Left lung (tissue), 4 donors: ENCODE measurements at regions not wholly inside any gene's neighbourhood (a gene's known extent, or its start where the extent isn't known, plus 50 kb on each side); places are given as distances from the start of the nearest gene placed in this dataset.

Experiments
- ATAC-seq: fragments of 200-7000 bp; cut with Tn5 transposase; one replicate; pipeline ENCODE4 v1.9.1; 2020; ENCODE audit warnings: moderate library complexity
- DNase-seq, 4 donors: peaks; one replicate each; pipeline ENCODE4 v3.0.0-alpha.2; 2013 to 2020
- H3K27ac ChIP-seq, 2 donors: fragments of 200-600 bp; sonication (generic) in 1 of 2; one replicate each; pipeline versions ENCODE4 v1.5.0 to v1.8.0; 2020 to 2021
- H3K27me3 ChIP-seq, 2 donors: fragments of 200-600 bp; sonication (generic) in 1 of 2; one replicate each; pipeline versions ENCODE4 v1.5.0 to v1.8.0; 2020 to 2021
- H3K36me3 ChIP-seq, 2 donors: fragments of 200-600 bp; sonication (generic) in 1 of 2; one replicate each; pipeline versions ENCODE4 v1.5.0 to v1.8.0; 2020 to 2021
- H3K4me1 ChIP-seq, 2 donors: fragments of 200-600 bp; one replicate each; pipeline ENCODE4 v1.8.0; 2021
- H3K4me3 ChIP-seq, 2 donors: fragments of 200-600 bp; sonication (generic) in 1 of 2; one replicate each; pipeline versions ENCODE4 v1.5.0 to v1.8.0; 2020 to 2021; ENCODE audit warnings: mild to moderate bottlenecking in 1 of 2
- H3K9me3 ChIP-seq, 2 donors: fragments of 200-600 bp; sonication (generic) in 1 of 2; one replicate each; pipeline versions ENCODE4 v1.5.0 to v1.8.0; 2020 to 2021
- intact Hi-C, 2 donors: fragments of 100-400 bp; cut with DNase I; formaldehyde crosslinking; loops; one replicate each; pipeline versions ENCODE4 v1.11.2 to v1.14.2; 2022
- TF ChIP-seq, protein P1 (sequence below), 2 donors: fragments of 200-600 bp; sonication (generic) in 1 of 2; IDR thresholded peaks; one replicate each; pipeline versions ENCODE4 v1.5.0 to v1.8.0; 2021; ENCODE audit warnings: antibody characterized with exemption in 2 of 2
- donor health status: DM: no; HTN: yes; CAD: no.
- donor health status: DM: no; HTN: no; CAD: no.

DNA sequence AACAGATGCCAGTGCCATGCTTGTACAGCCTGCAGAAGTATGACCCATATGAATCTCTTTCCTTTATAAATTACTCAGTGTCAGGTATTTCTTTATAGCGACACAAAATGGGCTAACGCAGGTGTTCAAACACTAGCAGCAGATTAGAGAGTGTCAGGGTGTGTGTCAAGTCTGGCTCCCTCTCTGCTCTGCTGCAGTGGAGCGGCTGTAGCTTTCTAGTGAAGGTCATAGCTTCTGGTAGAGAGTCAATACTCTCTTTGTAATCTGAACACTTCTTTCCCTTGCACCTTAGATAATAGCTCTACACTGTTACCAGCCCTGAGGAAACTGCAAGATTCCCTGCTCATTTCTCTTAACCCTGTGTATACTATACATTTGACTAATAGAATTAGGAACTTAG, 483.2 kb upstream of the TGFBR2 start:
- Histone ChIP-seq H3K9me3 (peaks cover 0 to 4% of the 10 kb centered on the region in 2 donors), H3K27ac (no peak overlapping the region), H3K4me3 (no peak overlapping the region), H3K36me3 (no peaks in the 10 kb centered on the region), H3K27me3 (no peaks in the 10 kb centered on the region), H3K4me1 (no peaks in the 10 kb centered on the region)
- DNase-seq (no peak), ATAC-seq (no peak)
- TF ChIP-seq, protein P1, sequence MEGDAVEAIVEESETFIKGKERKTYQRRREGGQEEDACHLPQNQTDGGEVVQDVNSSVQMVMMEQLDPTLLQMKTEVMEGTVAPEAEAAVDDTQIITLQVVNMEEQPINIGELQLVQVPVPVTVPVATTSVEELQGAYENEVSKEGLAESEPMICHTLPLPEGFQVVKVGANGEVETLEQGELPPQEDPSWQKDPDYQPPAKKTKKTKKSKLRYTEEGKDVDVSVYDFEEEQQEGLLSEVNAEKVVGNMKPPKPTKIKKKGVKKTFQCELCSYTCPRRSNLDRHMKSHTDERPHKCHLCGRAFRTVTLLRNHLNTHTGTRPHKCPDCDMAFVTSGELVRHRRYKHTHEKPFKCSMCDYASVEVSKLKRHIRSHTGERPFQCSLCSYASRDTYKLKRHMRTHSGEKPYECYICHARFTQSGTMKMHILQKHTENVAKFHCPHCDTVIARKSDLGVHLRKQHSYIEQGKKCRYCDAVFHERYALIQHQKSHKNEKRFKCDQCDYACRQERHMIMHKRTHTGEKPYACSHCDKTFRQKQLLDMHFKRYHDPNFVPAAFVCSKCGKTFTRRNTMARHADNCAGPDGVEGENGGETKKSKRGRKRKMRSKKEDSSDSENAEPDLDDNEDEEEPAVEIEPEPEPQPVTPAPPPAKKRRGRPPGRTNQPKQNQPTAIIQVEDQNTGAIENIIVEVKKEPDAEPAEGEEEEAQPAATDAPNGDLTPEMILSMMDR (IDR thresholded peaks at IDR 0.05), result no peak
- intact Hi-C loops, result no loop called here

- Histone ChIP-seq H3K36me3 (no peaks in the 10 kb centered on the region), H3K9me3 (peaks cover 0 to 4% of the 10 kb centered on the region in 2 donors), H3K27ac (no peak overlapping the region), H3K4me3 (no peak overlapping the region), H3K4me1 (no peaks in the 10 kb centered on the region), H3K27me3 (no peaks in the 10 kb centered on the region)
- ATAC-seq, result no peak
- intact Hi-C loops, result no loop called here
- DNase-seq, result no peak
- TF ChIP-seq, protein P1 (IDR thresholded peaks at IDR 0.05), result no peak
Observed at GRCh38 chr3:30123755-30124154, 482.6 kb upstream of the TGFBR2 start.

DNA sequence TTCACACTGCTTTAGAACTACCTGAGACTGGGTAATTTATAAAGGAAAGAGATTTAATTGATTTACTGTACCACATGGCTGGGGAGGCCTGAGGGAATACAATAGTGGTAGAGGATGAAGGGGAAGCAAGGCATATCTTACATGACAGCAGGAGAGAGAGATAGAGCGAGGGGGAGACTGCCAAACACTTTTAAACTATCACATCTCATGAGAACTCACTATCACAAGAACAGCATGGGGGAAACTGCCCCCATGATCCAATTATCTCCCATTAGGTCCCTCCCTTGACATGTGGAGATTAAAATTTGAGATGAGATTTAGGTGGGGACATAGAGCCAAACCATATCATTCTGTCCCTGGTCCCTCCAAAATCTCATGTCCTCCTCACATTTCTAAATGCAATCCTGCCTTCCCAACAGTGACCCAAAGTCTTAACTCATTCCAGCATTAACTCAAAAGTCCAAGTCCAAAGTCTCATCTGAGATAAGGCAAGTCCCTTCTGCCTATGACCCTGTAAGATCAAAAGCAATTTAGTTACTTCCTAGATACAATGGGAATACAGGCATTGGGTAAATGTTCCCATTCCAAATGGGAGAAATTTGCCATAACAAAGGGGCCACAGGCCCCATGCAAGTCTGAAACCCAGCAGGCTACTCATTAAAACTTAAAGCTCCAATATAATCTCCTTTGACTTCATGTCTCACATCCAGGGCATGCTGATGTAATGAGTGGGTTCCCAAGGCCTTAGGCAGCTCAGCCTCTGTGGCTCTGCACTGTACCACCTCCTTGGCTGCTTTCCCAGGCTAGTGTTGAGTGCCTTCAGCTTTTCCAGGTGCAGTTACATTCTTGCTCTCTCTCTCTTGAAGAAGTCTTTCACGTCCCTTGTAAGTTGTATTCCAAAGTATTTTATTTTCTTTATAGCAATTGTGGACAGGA, 481.7 kb upstream of the TGFBR2 start:
- intact Hi-C loops, result no loop called here

GRCh38 chr3:30129765-30130164, 476.6 kb upstream of the TGFBR2 start:
- Histone ChIP-seq H3K36me3 (no peaks in the 10 kb centered on the region), H3K4me1 (no peaks in the 10 kb centered on the region), H3K9me3 (peaks cover 0 to 4% of the 10 kb centered on the region in 2 donors), H3K27ac (no peak overlapping the region), H3K4me3 (no peak overlapping the region), H3K27me3 (no peaks in the 10 kb centered on the region)
- no peak for DNase-seq
- peak; percentile 44 for ATAC-seq
- intact Hi-C loops, result no loop called here
- TF ChIP-seq, protein P1 (IDR thresholded peaks at IDR 0.05), result no peak

More for the DNA sequence above, 481.7 kb upstream of the TGFBR2 start:
- no peak overlapping the region for H3K4me3 ChIP-seq
- H3K27ac ChIP-seq, result no peak overlapping the region
- TF ChIP-seq, protein P1 (IDR thresholded peaks at IDR 0.05), result no peak
- no peaks in the 10 kb centered on the region for H3K4me1 ChIP-seq
- DNase-seq, result peak in 3 of 4 donors; percentile 34 to 79 (median 45)
- H3K36me3 ChIP-seq, result no peaks in the 10 kb centered on the region
- ATAC-seq, result peak; percentile 91
- no peaks in the 10 kb centered on the region for H3K27me3 ChIP-seq
- H3K9me3 ChIP-seq, result peaks cover 0 to 4% of the 10 kb centered on the region in 2 donors

- DNase-seq, result no peak
- no peaks in the 10 kb centered on the region for H3K36me3 ChIP-seq
- TF ChIP-seq, protein P1 (IDR thresholded peaks at IDR 0.05), result no peak
- H3K9me3 ChIP-seq, result peaks cover 0 to 4% of the 10 kb centered on the region in 2 donors
- no peaks in the 10 kb centered on the region for H3K27me3 ChIP-seq
- ATAC-seq, result no peak
- intact Hi-C loops, result no loop called here
- no peaks in the 10 kb centered on the region for H3K4me1 ChIP-seq
- no peak overlapping the region for H3K4me3 ChIP-seq
- no peak overlapping the region for H3K27ac ChIP-seq
Observed at GRCh38 chr3:30130391-30130790, 476.0 kb upstream of the TGFBR2 start.
